Heart right ventricle (tissue), 16 donors: ENCODE measurements at regions not wholly inside any gene's neighbourhood (a gene's known extent, or its start where the extent isn't known, plus 50 kb on each side); places are given as distances from the start of the nearest gene placed in this dataset.

ENCODE experiments used
- ATAC-seq, 8 donors: fragments of 200-7000 bp; cut with Tn5 transposase; one replicate each; pipeline ENCODE4 v1.9.1; 2020; ENCODE audit warnings: mild to moderate bottlenecking in 8 of 8, moderate library complexity in 8 of 8, moderate number of reproducible peaks in 1 of 8
- DNase-seq, 2 donors: peaks; one replicate each; pipeline ENCODE4 v3.0.0-alpha.2; 2020
- H3K27ac ChIP-seq, 10 donors: fragments of 200-600 bp; sonication (generic) in 2 of 10; one replicate each; pipeline versions ENCODE4 v1.5.0 to v1.8.0; 2020 to 2022; ENCODE audit warnings: mild to moderate bottlenecking in 3 of 10
- H3K27me3 ChIP-seq, 7 donors: fragments of 200-600 bp; one replicate each; pipeline ENCODE4 v1.8.0; 2021 to 2022; ENCODE audit warnings: mild to moderate bottlenecking in 2 of 7
- H3K36me3 ChIP-seq, 9 donors: fragments of 200-600 bp; sonication (generic) in 1 of 9; one replicate each; pipeline versions ENCODE4 v1.5.0 to v1.8.0; 2020 to 2022; ENCODE audit warnings: mild to moderate bottlenecking in 2 of 9
- H3K4me1 ChIP-seq, 9 donors: fragments of 200-600 bp; sonication (generic) in 1 of 9; one replicate each; pipeline versions ENCODE4 v1.5.0 to v1.8.0; 2020 to 2022; ENCODE audit warnings: mild to moderate bottlenecking in 4 of 9
- H3K4me3 ChIP-seq, 10 donors: fragments of 200-600 bp; sonication (generic) in 2 of 10; one replicate each; pipeline versions ENCODE4 v1.5.0 to v1.8.0; 2020 to 2022; ENCODE audit warnings: mild to moderate bottlenecking in 7 of 10, moderate library complexity in 2 of 10
- H3K9me3 ChIP-seq, 11 donors: fragments of 200-600 bp in 10 of 11; sonication (generic) in 2 of 11; one replicate each; pipeline versions ENCODE4 v1.5.0 to v1.8.0; 2013 to 2022; ENCODE audit warnings: mild to moderate bottlenecking in 2 of 11, control low read depth in 1 of 11, moderate library complexity in 1 of 11
- CTCF ChIP-seq, 9 donors: fragments of 200-600 bp; sonication (generic) in 2 of 9; IDR thresholded peaks; one replicate each; pipeline versions ENCODE4 v1.5.0 to v1.8.0; 2021 to 2022; ENCODE audit warnings: antibody characterized with exemption in 9 of 9, mild to moderate bottlenecking in 5 of 9, moderate library complexity in 1 of 9
- WGBS, 2 donors: extraction: QIAGEN DNeasy Blood & Tissue Kit; methylation state at CpG; one replicate each; pipeline ENCODE4 v1.1.7; 2013; ENCODE audit warnings: inconsistent platforms in 1 of 2; 5-methylcytosine and 5-hydroxymethylcytosine counted together
- intact Hi-C, 10 donors: fragments of 100-400 bp; cut with DNase I; formaldehyde crosslinking; loops; one replicate each; pipeline versions ENCODE4 v1.11.1 to v1.14.2; 2022
- donor health status: Arrhythmogenic right ventricular cardiomyopathy.
- donor health status: ischemic (EF 13 %, LVEDD 7.1; RV severe dilation, severe dysfunction).
- donor health status: healthy with polysubstance abuse.
- donor health status: DM: no; HTN: yes; CAD: no.
- donor health status: DM: no; HTN: no; CAD: no.
- donor health status: ischemic (EF 25% LVEDD 6.9; RV normal size, moderate dysfunction).
- donor health status: ischemic (EF 25% LVEDD 5.7; RV mildly dilated, moderate dysfunction).
- donor health status: healthy.
- donor health status: DM: yes; HTN: yes; CAD: no.
- donor health status: Ischemic cardiomyopathy.
- donor health status: ischemic (EF 35%, LVEDD 5.7; RV mildly dilated, moderate dysfunction).
- donor health status: nonischemic (EF 11% LVEDD 7.7; RV severe dilation, severe dysfunction).
- donor health status: DM: yes; HTN: yes; CAD: no.
- donor health status: PGD.
- donor health status: ischemic (EF 29% LVEDD 5.4; RV normal size, mild dysfunction).
- donor health status: nonischemic (EF 23%, LVEDD 6.1; RV moderate dilation, normal function).

- no peaks in the 10 kb centered on the region for H3K4me1 ChIP-seq
- no peak for TF ChIP-seq CTCF (IDR thresholded peaks at IDR 0.05)
- no peaks in the 10 kb centered on the region for H3K27me3 ChIP-seq
- no peak overlapping the region for H3K4me3 ChIP-seq
- no peaks in the 10 kb centered on the region for H3K9me3 ChIP-seq
- H3K27ac ChIP-seq, result no peak overlapping the region
- DNase-seq (no peak), ATAC-seq (no peak)
- intact Hi-C loops, result no loop called here
- no peaks in the 10 kb centered on the region for H3K36me3 ChIP-seq
- 24 to 42% methylated on average over 1 of the region's 1 CpG for WGBS, 2 donors
These were observed 72.9 kb downstream of the IFI44 start for GRCh38 chr1:78722521-78722920.

GRCh38 chr1:78722947-78723346, 73.3 kb downstream of the IFI44 start:
- WGBS, 2 donors, result 71 to 78% methylated on average over 3 of the region's 3 CpGs
- no peaks in the 10 kb centered on the region for H3K9me3 ChIP-seq
- no peak overlapping the region for H3K4me3 ChIP-seq
- TF ChIP-seq CTCF (IDR thresholded peaks at IDR 0.05), result no peak
- DNase-seq (no peak), ATAC-seq (no peak)
- intact Hi-C loops, result no loop called here
- no peak overlapping the region for H3K27ac ChIP-seq
- no peaks in the 10 kb centered on the region for H3K36me3 ChIP-seq
- no peaks in the 10 kb centered on the region for H3K27me3 ChIP-seq
- H3K4me1 ChIP-seq, result no peaks in the 10 kb centered on the region

GRCh38 chr1:78726686-78727085, 77.1 kb downstream of the IFI44 start:
- H3K27ac ChIP-seq, result no peak overlapping the region
- intact Hi-C loops, result no loop called here
- H3K4me1 ChIP-seq, result no peaks in the 10 kb centered on the region
- DNase-seq, result no peak
- TF ChIP-seq CTCF (IDR thresholded peaks at IDR 0.05), result no peak
- WGBS, 2 donors, result 72 to 75% methylated on average over 1 of the region's 1 CpG
- no peaks in the 10 kb centered on the region for H3K36me3 ChIP-seq
- no peak overlapping the region for H3K4me3 ChIP-seq
- H3K9me3 ChIP-seq, result no peaks in the 10 kb centered on the region
- peaks cover 0 to 6% (median 0%) of the 10 kb centered on the region in 7 donors for H3K27me3 ChIP-seq
- ATAC-seq, result no peak

GRCh38 chr1:78728359-78728758, 78.7 kb downstream of the IFI44 start:
- no peak for TF ChIP-seq CTCF (IDR thresholded peaks at IDR 0.05)
- WGBS, 2 donors, result 82 to 88% methylated on average over 12 of the region's 12 CpGs
- intact Hi-C loops, result no loop called here
- Histone ChIP-seq H3K27me3 (peaks cover 0 to 6% (median 0%) of the 10 kb centered on the region in 7 donors), H3K4me3 (no peak overlapping the region), H3K36me3 (no peaks in the 10 kb centered on the region), H3K4me1 (no peaks in the 10 kb centered on the region), H3K9me3 (no peaks in the 10 kb centered on the region), H3K27ac (no peak overlapping the region)
- ATAC-seq (no peak), DNase-seq (no peak)

- H3K27ac ChIP-seq, result no peak overlapping the region
- no peaks in the 10 kb centered on the region for H3K4me1 ChIP-seq
- intact Hi-C loops, result no loop called here
- H3K9me3 ChIP-seq, result no peaks in the 10 kb centered on the region
- DNase-seq (no peak), ATAC-seq (no peak)
- no peak overlapping the region for H3K4me3 ChIP-seq
- peaks cover 0 to 6% (median 0%) of the 10 kb centered on the region in 7 donors for H3K27me3 ChIP-seq
- no peak for TF ChIP-seq CTCF (IDR thresholded peaks at IDR 0.05)
- H3K36me3 ChIP-seq, result no peaks in the 10 kb centered on the region
These were observed 80.4 kb downstream of the IFI44 start for GRCh38 chr1:78730054-78730453.
